Activated T-cell treated with anti-CD3 and anti-CD28 coated beads, Interleukin-2, amount 50 U/mL, for 4 hours (primary cell): ENCODE measurements at regions not wholly inside any gene's neighbourhood (a gene's known extent, or its start where the extent isn't known, plus 50 kb on each side); places are given as distances from the start of the nearest gene placed in this dataset.

Experiments used
- ATAC-seq, 2 donors: fragments of 200-7000 bp; cut with Tn5 transposase; one replicate each; pipeline ENCODE4 v1.10.0; 2021
- DNase-seq: peaks from one replicate; pipeline ENCODE4 v3.0.0-alpha.2; 2020
- H3K27me3 Mint-ChIP-seq: one replicate; pipeline ENCODE4 v1.8.0; 2021; ENCODE audit warnings: low read depth, mixed read lengths
- H3K36me3 Mint-ChIP-seq: one replicate; pipeline ENCODE4 v1.8.0; 2022; ENCODE audit warnings: mixed read lengths; ENCODE audit not compliant: insufficient read depth
- H3K4me1 Mint-ChIP-seq: one replicate; pipeline ENCODE4 v1.8.0; 2021; ENCODE audit warnings: low read depth, mixed read lengths
- H3K4me3 Mint-ChIP-seq: one replicate; pipeline ENCODE4 v1.8.0; 2021; ENCODE audit warnings: mild to moderate bottlenecking, moderate library complexity, mixed read lengths
- H3K9me3 Mint-ChIP-seq: one replicate; pipeline ENCODE4 v1.8.0; 2021; ENCODE audit warnings: mixed read lengths

GRCh38 chr2:114616-115015 lies 68.3 kb upstream of the FAM110C start:
- no peak for ATAC-seq
- Mint-ChIP-seq H3K27me3 (peaks cover 18% of the 10 kb centered on the region), H3K4me3 (no peak overlapping the region)

GRCh38 chr2:109998-110397 lies 63.7 kb upstream of the FAM110C start:
- H3K4me3 Mint-ChIP-seq: no peak overlapping the region
- DNase-seq (no peak), ATAC-seq (no peak)
- no peaks in the 10 kb centered on the region for H3K4me1 Mint-ChIP-seq
- H3K36me3 Mint-ChIP-seq: peaks cover 2% of the 10 kb centered on the region
- peaks cover 16% of the 10 kb centered on the region for H3K9me3 Mint-ChIP-seq
- H3K27me3 Mint-ChIP-seq: peaks cover 12% of the 10 kb centered on the region

More at GRCh38 chr2:114616-115015, 68.3 kb upstream of the FAM110C start:
- DNase-seq: no peak
- Mint-ChIP-seq H3K9me3 (no peaks in the 10 kb centered on the region), H3K4me1 (no peaks in the 10 kb centered on the region), H3K36me3 (no peaks in the 10 kb centered on the region)

- ATAC-seq: no peak
- Mint-ChIP-seq H3K27me3 (peaks cover 12% of the 10 kb centered on the region), H3K36me3 (peaks cover 2% of the 10 kb centered on the region), H3K4me3 (no peak overlapping the region), H3K9me3 (peaks cover 21% of the 10 kb centered on the region), H3K4me1 (no peaks in the 10 kb centered on the region)
- no peak for DNase-seq
Measured at GRCh38 chr2:108920-109809, 62.9 kb upstream of the FAM110C start.

- Mint-ChIP-seq H3K4me3 (no peak overlapping the region), H3K9me3 (peaks cover 10% of the 10 kb centered on the region), H3K36me3 (no peaks in the 10 kb centered on the region), H3K27me3 (peaks cover 4% of the 10 kb centered on the region), H3K4me1 (no peaks in the 10 kb centered on the region)
- ATAC-seq: no peak
- no peak for DNase-seq
Measured at GRCh38 chr2:101016-101415, 54.7 kb upstream of the FAM110C start.
